ENCODE measurements at regions not wholly inside any gene's neighbourhood (a gene's known extent, or its start where the extent isn't known, plus 50 kb on each side); places are given as distances from the start of the nearest gene placed in this dataset.

GRCh38 chr5:23977365-23977764, 470.0 kb downstream of the PRDM9 start:
- no peak for TF ChIP-seq ELK1 (IDR thresholded peaks at IDR 0.05; ENCODE audit: borderline replicate concordance, low read depth, low read length)
- CTCF ChIA-PET: no interaction called here
- Histone ChIP-seq H3K23ac (ENCODE audit: low read depth, low read length) (no peak overlapping the region), H3K79me1 (ENCODE audit: low read depth in 1 of 2, low read length in 2 of 2) (no peaks in the 10 kb centered on the region), H3K27ac (ENCODE audit: insufficient read depth, low read length) (no peak overlapping the region), H3K4me3 (ENCODE audit: insufficient read depth, low read depth, low read length) (no peak overlapping the region), H3K14ac (replicated peaks; ENCODE audit: low read depth, low read length) (no peak overlapping the region), H4K20me1 (ENCODE audit: insufficient read depth, low read length) (no peaks in the 10 kb centered on the region), H3K4me2 (ENCODE audit: low read depth, low read length) (no peak overlapping the region), H2AK5ac (ENCODE audit: low read depth, low read length) (no peak overlapping the region), H2AFZ (replicated peaks; ENCODE audit: low read length, poor library complexity) (no peak overlapping the region), H3K9me3 (ENCODE audit: control insufficient read depth, insufficient read depth, low read length) (peaks cover 15% of the 10 kb centered on the region), H3K36me3 (ENCODE audit: control insufficient read depth, insufficient read depth, low read length) (no peaks in the 10 kb centered on the region), H2BK20ac (ENCODE audit: low read depth, low read length) (no peak overlapping the region), H3K9ac (ENCODE audit: low read depth, low read length) (no peak overlapping the region), H3K4me1 (ENCODE audit: control insufficient read depth, insufficient read depth, low read length) (no peaks in the 10 kb centered on the region), H2AK9ac (replicated peaks; ENCODE audit: low read depth, low read length, poor library complexity) (no peak overlapping the region), H2BK120ac (ENCODE audit: low read depth, low read length) (no peak overlapping the region), H2BK5ac (ENCODE audit: low read depth, low read length, poor library complexity, severe bottlenecking) (no peak overlapping the region), H4K8ac (ENCODE audit: low read depth in 2 of 2, low read length in 2 of 2) (no peak overlapping the region), H3K9me1 (ENCODE audit: insufficient read depth, low read length) (no peaks in the 10 kb centered on the region), H3K27me3 (ENCODE audit: control insufficient read depth, insufficient read depth, low read length) (no peaks in the 10 kb centered on the region), H3K56ac (ENCODE audit: extremely low read depth, insufficient read depth, low read length) (no peak overlapping the region), H4K91ac (ENCODE audit: insufficient read depth, low read depth, low read length) (no peak overlapping the region), H2BK15ac (ENCODE audit: low read depth, low read length) (no peak overlapping the region), H3K18ac (ENCODE audit: low read depth, low read length) (no peak overlapping the region), H4K5ac (ENCODE audit: low read depth, low read length) (no peak overlapping the region), H3K4ac (ENCODE audit: low read depth, low read length) (no peak overlapping the region)
- POLR2A ChIA-PET (ENCODE audit: unreplicated experiment): no interaction called here
- dilution Hi-C loops (cut with HindIII; ENCODE audit: low sequenced_read_pairs, unreplicated experiment) (no loop called here), intact Hi-C loops (cut with micrococcal nuclease) (no loop called here), in situ Hi-C loops (cut with MboI; ENCODE audit: low sequenced_read_pairs) (no loop called here)
- ATAC-seq (ENCODE audit: low read depth): no peak
- no peak for DNase-seq
- BruUV-seq (replicated peaks): no TSS peak
- WGBS, 2 experiments (ENCODE audit: extremely low coverage in 2 of 2, insufficient read length in 1 of 2): 0% methylated on average over 1 of the region's 6 CpGs; no CpG with 5 or more reads in 1 of the 2 experiments

All from IMR-90 (cell line).